ENCODE measurements at regions not wholly inside any gene's neighbourhood (a gene's known extent, or its start where the extent isn't known, plus 50 kb on each side); places are given as distances from the start of the nearest gene placed in this dataset.

DNA sequence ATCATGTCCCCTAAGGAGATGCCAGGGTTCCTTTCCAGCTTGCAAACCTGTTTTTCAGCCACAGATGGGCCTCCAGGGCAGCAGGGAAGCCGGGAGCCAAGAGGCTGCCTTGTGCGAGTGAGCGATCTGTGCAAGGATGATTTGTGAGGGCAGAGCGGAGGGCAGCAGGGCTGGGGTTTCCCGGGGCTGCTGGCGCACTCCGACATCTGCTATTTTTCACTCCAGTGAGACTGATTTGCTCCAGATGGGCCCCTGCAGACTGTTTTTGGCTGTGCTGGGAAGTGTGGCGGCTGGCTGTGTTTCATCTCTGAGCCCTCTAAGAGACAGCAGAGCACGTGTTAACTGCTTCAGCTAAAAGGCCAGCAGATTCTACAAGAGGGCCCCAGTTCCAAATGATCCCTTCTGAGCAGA lies 466.2 kb downstream of the TYW1 start:
- no peak overlapping the region for H3K4ac ChIP-seq (replicated peaks; ENCODE audit: insufficient read length, low read depth, low read length)
- H3K27me3 ChIP-seq (replicated peaks in 1 of 4; ENCODE audit: control insufficient read depth in 3 of 4, extremely low read depth in 1 of 4, insufficient read depth in 3 of 4, low read length in 3 of 4) = no peaks in the 10 kb centered on the region
- no peaks in the 10 kb centered on the region for H3K36me3 ChIP-seq (ENCODE audit: control insufficient read depth in 2 of 4, insufficient read depth in 4 of 4, low read length in 3 of 4)
- 93% methylated on average over 9 of the region's 9 CpGs; no CpG with 5 or more reads in 1 of the 2 experiments for WGBS, 2 experiments (ENCODE audit: extremely low coverage in 1 of 2, insufficient coverage in 1 of 2, insufficient read length in 1 of 2, insufficient replicate concordance in 2 of 2, low coverage in 1 of 2, low lambda C conversion rate in 2 of 2, missing lambda C conversion rate in 1 of 2)
- H3K23me2 ChIP-seq (ENCODE audit: low read depth, low read length) = no peaks in the 10 kb centered on the region
- no peaks in the 10 kb centered on the region for H3K79me1 ChIP-seq (ENCODE audit: low read depth, low read length)
- H3K56ac ChIP-seq (replicated peaks; ENCODE audit: insufficient read length, low read depth, low read length) = no peak overlapping the region
- H4K20me1 ChIP-seq (replicated peaks in 1 of 2; ENCODE audit: control insufficient read depth in 1 of 2, insufficient read depth in 2 of 2, low read length in 2 of 2) = no peaks in the 10 kb centered on the region
- H3K4me2 ChIP-seq (ENCODE audit: insufficient read depth in 1 of 2, low read depth in 2 of 2, low read length in 2 of 2) = no peak overlapping the region
- no peak for FAIRE-seq
- no peak for DNase-seq (ENCODE audit: low read depth in 1 of 2, low spot score in 2 of 2)
- POLR2A ChIA-PET (ENCODE audit: partially characterized antibody) = no interaction called here
- no peaks in the 10 kb centered on the region for H3K4me1 ChIP-seq (replicated peaks in 1 of 4; ENCODE audit: control insufficient read depth in 3 of 4, insufficient read depth in 4 of 4, low read length in 3 of 4)
- no peak overlapping the region for H3K27ac ChIP-seq (ENCODE audit: low read depth, low read length)
- H2BK15ac ChIP-seq (ENCODE audit: low read length) = no peak overlapping the region
- no peak overlapping the region for H3K18ac ChIP-seq (ENCODE audit: extremely low read depth, low read length)
- H3K14ac ChIP-seq (ENCODE audit: insufficient read length) = no peak overlapping the region
- H2BK5ac ChIP-seq (ENCODE audit: low read depth, low read length) = no peak overlapping the region
- H4K91ac ChIP-seq (replicated peaks; ENCODE audit: insufficient read length, low read length) = no peak overlapping the region
- H2AFZ ChIP-seq (ENCODE audit: low read length) = no peak overlapping the region
- H3K79me2 ChIP-seq (ENCODE audit: control insufficient read depth in 1 of 2, insufficient read depth in 2 of 2, low read length in 2 of 2) = no peaks in the 10 kb centered on the region
- no peak overlapping the region for H3K9ac ChIP-seq (replicated peaks in 1 of 4; ENCODE audit: extremely low read depth in 1 of 4, low read depth in 3 of 4, low read length in 3 of 4)
- no peak overlapping the region for H3K23ac ChIP-seq (ENCODE audit: insufficient read length)
- H2AK5ac ChIP-seq (ENCODE audit: low read depth, low read length) = no peak overlapping the region
- CTCF ChIA-PET (ENCODE audit: partially characterized antibody) = no interaction called here
- H3K9me3 ChIP-seq (ENCODE audit: insufficient read depth in 2 of 2, low read depth in 1 of 2, low read length in 1 of 2) = peaks cover 12 to 15% of the 10 kb centered on the region in 2 experiments; a peak in 3 of 4 replicates
- H2BK12ac ChIP-seq (ENCODE audit: low read depth, low read length) = no peak overlapping the region
- H4K5ac ChIP-seq (ENCODE audit: insufficient read length, low read depth, low read length) = no peak overlapping the region
- no peak overlapping the region for H2BK20ac ChIP-seq (ENCODE audit: low read length)
- no peak overlapping the region for H3K4me3 ChIP-seq (ENCODE audit: extremely low read depth in 1 of 4, insufficient read depth in 2 of 4, low read depth in 3 of 4, low read length in 4 of 4)
- no peak overlapping the region for H2BK120ac ChIP-seq (replicated peaks; ENCODE audit: low read depth, low read length)
- H4K8ac ChIP-seq (ENCODE audit: extremely low read depth, insufficient read depth, low read length) = no peak overlapping the region
- TF ChIP-seq SP4 (IDR thresholded peaks at IDR 0.05; ENCODE audit: low read length) = no peak
- TF ChIP-seq RXRA (IDR thresholded peaks at IDR 0.05; ENCODE audit: insufficient read depth, low read depth, low read length) = no peak
- no peak for TF ChIP-seq TAF1 (IDR thresholded peaks at IDR 0.05; ENCODE audit: low read depth, low read length)
- TF ChIP-seq, protein P1, sequence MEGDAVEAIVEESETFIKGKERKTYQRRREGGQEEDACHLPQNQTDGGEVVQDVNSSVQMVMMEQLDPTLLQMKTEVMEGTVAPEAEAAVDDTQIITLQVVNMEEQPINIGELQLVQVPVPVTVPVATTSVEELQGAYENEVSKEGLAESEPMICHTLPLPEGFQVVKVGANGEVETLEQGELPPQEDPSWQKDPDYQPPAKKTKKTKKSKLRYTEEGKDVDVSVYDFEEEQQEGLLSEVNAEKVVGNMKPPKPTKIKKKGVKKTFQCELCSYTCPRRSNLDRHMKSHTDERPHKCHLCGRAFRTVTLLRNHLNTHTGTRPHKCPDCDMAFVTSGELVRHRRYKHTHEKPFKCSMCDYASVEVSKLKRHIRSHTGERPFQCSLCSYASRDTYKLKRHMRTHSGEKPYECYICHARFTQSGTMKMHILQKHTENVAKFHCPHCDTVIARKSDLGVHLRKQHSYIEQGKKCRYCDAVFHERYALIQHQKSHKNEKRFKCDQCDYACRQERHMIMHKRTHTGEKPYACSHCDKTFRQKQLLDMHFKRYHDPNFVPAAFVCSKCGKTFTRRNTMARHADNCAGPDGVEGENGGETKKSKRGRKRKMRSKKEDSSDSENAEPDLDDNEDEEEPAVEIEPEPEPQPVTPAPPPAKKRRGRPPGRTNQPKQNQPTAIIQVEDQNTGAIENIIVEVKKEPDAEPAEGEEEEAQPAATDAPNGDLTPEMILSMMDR (IDR thresholded peaks at IDR 0.05; ENCODE audit: control extremely low read depth in 1 of 3, insufficient read depth in 1 of 3, low read depth in 1 of 3, low read length in 3 of 3) = no peak
- TF ChIP-seq CBX8 (IDR thresholded peaks at IDR 0.05; ENCODE audit: borderline replicate concordance, low read depth, low read length) = no peak
- TF ChIP-seq POLR2A (IDR thresholded peaks at IDR 0.05; ENCODE audit: control extremely low read depth in 1 of 2, low read depth in 2 of 2, low read length in 2 of 2) = no peak
- TF ChIP-seq, protein P2, sequence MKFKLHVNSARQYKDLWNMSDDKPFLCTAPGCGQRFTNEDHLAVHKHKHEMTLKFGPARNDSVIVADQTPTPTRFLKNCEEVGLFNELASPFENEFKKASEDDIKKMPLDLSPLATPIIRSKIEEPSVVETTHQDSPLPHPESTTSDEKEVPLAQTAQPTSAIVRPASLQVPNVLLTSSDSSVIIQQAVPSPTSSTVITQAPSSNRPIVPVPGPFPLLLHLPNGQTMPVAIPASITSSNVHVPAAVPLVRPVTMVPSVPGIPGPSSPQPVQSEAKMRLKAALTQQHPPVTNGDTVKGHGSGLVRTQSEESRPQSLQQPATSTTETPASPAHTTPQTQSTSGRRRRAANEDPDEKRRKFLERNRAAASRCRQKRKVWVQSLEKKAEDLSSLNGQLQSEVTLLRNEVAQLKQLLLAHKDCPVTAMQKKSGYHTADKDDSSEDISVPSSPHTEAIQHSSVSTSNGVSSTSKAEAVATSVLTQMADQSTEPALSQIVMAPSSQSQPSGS (IDR thresholded peaks at IDR 0.05; ENCODE audit: low read length) = no peak

All from H1 (cell line).